ENCODE measurements at regions not wholly inside any gene's neighbourhood (a gene's known extent, or its start where the extent isn't known, plus 50 kb on each side); places are given as distances from the start of the nearest gene placed in this dataset.

DNA sequence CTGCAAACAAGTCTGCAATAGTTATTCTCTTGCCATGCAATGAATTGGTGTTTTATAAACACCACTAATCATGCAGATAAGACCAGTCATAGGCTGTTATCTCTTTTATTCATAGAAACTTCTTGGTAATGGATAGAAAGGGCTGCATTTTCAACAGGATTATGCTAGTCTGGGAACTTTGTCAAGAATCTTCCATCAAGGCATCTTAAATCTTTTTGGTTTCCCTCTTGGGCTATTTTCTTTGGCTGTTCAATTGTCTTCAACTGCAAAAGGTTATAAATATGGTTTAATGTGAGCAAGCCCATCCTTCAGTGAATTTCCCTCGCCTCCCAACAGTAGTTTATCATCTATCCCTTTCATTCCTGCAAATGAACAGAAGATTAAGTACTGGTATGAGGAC is 59.0 kb upstream of the MINAR1 start:
- DNase-seq (ENCODE audit: low spot score): no peak

DNA sequence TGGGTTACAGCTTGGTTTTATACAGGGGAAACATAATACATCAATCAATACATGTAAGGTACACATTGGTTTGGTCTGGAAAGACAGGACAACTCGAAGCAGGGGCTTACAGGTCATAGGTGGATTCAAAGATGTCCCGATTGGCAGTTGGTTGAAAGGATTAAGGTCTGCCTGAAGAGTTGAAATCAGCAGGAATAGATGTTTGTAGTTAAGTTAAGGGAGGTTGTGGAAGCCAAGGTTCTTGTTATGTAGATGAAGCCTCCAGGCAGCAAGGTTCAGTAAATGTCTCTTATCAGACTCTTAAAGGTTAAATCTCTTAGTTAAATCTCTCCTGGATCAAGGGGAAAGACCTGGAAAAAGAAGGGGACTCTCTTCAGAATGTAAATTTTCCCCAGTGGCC is 58.4 kb upstream of the MINAR1 start:
- no peak for DNase-seq (ENCODE audit: low spot score)

DNA sequence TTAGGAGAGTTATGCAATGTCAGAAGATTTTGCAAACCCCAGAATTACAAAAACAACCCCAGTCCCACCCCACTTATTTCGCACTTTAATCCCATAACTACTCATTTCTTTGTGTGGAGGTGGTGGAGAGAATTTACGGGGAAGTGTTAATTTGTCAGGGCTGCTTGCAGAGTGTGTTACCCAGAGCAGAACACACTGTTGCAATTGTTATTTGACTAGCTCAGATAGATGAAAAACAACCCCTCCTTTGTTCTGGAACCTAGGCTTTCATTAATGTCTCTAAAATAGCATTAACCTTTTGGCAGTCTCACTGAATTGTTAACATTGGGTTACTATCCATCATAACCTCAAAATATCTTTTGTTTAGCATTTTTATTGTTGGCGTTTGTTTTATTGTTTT is 55.8 kb upstream of the MINAR1 start:
- no peak for DNase-seq (ENCODE audit: low spot score)

DNA sequence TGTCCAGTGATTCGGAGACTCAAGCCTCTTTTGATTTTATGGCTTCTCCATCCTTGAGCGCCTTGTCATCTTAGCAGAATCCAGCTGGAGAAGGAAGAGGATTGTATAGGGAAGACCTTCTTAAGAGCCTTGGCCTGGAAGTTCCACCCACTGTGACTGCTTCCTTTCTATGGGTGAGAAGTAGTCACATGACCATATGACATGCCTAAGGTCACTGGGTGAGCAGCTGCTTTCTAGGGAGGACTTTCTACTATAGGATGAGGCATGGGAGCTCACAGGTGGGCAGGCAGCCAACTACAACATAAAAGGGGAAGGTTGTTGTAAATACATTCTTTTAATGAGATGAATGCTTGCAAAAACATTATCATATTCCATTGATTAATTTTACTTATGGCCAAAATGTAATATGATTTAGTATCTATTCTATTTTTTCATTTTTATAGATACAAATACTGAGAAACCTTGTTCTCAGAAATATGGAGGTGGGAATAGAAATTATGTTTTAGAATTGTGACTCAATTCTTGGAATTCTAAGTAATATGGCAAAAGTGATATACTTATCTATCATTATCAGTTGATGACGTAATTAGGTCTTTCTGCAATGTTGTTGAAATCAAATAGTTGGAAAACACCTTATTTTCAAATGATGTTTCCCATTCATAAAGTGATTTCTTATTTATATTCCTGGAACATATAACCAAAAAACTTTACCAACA is 53.6 kb upstream of the MINAR1 start:
- DNase-seq (ENCODE audit: low spot score): no peak

DNA sequence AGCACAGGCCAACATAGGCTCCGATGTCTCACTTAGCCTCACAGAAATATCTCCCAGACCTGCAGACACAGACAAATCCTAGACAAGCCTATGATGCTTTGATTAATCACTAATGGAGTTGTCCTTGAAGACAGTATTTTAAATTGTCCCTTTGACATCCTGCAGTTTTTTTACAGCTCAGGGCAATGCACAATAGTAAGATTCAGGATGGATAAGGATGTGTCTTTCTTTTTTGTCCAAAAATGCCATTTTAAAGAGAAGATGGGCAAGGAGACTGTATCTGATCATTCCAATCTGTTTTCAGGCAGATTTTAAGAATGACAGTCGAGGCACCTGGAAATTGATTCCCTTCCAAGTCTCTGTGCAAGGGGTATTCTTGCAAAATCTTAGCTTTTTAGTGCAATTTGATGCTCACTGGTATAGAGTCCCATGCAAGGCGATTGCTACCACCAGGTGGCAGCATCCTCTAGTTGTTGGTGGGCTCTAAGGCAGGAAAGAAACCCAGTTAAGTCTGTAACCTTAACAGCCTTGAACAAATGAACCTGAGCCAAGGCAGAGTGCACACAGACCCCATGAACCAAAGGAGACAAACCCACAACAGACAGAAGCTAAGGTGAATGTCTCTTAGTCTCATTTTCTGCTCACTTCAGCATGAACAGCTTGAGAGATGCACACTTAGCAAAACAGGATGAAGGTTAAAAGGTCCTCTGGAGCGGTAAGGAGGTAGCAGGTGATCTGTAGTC is 51.2 kb upstream of the MINAR1 start:
- DNase-seq (ENCODE audit: low spot score): peak; percentile 58

DNA sequence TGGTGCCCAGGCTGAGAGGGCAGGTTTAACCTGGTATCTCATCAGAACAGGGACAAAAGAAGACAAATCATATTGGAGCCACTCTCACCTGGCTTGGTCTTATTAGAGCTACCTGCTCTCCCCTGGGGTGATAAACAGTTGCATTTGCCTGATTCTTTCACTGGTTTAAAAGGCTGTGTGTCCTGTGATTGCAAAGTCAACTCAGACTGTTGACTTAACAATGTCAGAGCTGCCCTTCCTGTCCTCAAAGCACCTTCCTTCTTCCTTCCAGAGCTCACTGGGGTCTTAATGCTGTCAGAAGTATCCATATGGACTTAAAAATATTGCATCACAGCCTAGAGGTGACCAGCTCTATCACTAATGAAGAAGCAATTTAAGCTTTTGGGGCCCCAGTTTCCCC is 50.5 kb upstream of the MINAR1 start:
- DNase-seq (ENCODE audit: low spot score): no peak
